ENCODE measurements at regions not wholly inside any gene's neighbourhood (a gene's known extent, or its start where the extent isn't known, plus 50 kb on each side); places are given as distances from the start of the nearest gene placed in this dataset.
"Not testable (repeated sequence)": the region's sequence is repeated elsewhere in the genome, so short reads cannot be mapped to it uniquely, and the experiment has no call there.

- Mint-ChIP-seq H3K4me3 (peak overlapping the region; percentile 16), H3K4me1 (ENCODE audit: low read depth) (peaks cover 14% of the 10 kb centered on the region), H3K36me3 (ENCODE audit: low read depth) (no peaks in the 10 kb centered on the region), H3K9me3 (peaks cover 6% of the 10 kb centered on the region), H3K27ac (no peak overlapping the region), H3K27me3 (ENCODE audit: insufficient read depth) (peaks cover 47% of the 10 kb centered on the region)
- no peak for DNase-seq (ENCODE audit: low spot score)
- intact Hi-C loops (cut with micrococcal nuclease): loop anchor here (10.0 kb wide), 3 partner anchors 100 to 1350 kb away; no protein-coding TSS in a partner anchor
These were observed 108.7 kb downstream of the GPX5 start for GRCh38 chr6:28634411-28634760.

- peaks cover 47% of the 10 kb centered on the region for H3K27me3 Mint-ChIP-seq (ENCODE audit: insufficient read depth)
- peaks cover 14% of the 10 kb centered on the region for H3K4me1 Mint-ChIP-seq (ENCODE audit: low read depth)
- peaks cover 6% of the 10 kb centered on the region for H3K9me3 Mint-ChIP-seq
- H3K36me3 Mint-ChIP-seq (ENCODE audit: low read depth): no peaks in the 10 kb centered on the region
- DNase-seq (ENCODE audit: low spot score): no peak
- H3K27ac Mint-ChIP-seq: peak overlapping the region; percentile 84
- intact Hi-C loops (cut with micrococcal nuclease): loop anchor here (5.0 to 10.0 kb wide), 5 partner anchors 47 to 1350 kb away; a partner anchor contains a TSS
- H3K4me3 Mint-ChIP-seq: peak overlapping the region; percentile 37
These were observed 109.3 kb downstream of the GPX5 start for GRCh38 chr6:28634761-28635546.

- Mint-ChIP-seq H3K27ac (peak overlapping the region; percentile 84), H3K36me3 (ENCODE audit: low read depth) (no peaks in the 10 kb centered on the region), H3K4me1 (ENCODE audit: low read depth) (peaks cover 14% of the 10 kb centered on the region), H3K27me3 (ENCODE audit: insufficient read depth) (peaks cover 45% of the 10 kb centered on the region), H3K9me3 (peaks cover 6% of the 10 kb centered on the region), H3K4me3 (peak overlapping the region; percentile 37)
- no peak for DNase-seq (ENCODE audit: low spot score)
- intact Hi-C loops (cut with micrococcal nuclease): loop anchor here (5.0 to 10.0 kb wide), 5 partner anchors 47 to 1351 kb away; a partner anchor contains a TSS
These were observed 110.0 kb downstream of the GPX5 start for GRCh38 chr6:28635547-28636158.

GRCh38 chr6:28638787-28639430 is 113.2 kb downstream of the GPX5 start:
- H3K27ac Mint-ChIP-seq: no peak overlapping the region
- peaks cover 6% of the 10 kb centered on the region for H3K9me3 Mint-ChIP-seq
- DNase-seq (ENCODE audit: low spot score): no peak
- H3K4me3 Mint-ChIP-seq: no peak overlapping the region
- H3K4me1 Mint-ChIP-seq (ENCODE audit: low read depth): peaks cover 14% of the 10 kb centered on the region
- H3K27me3 Mint-ChIP-seq (ENCODE audit: insufficient read depth): peaks cover 52% of the 10 kb centered on the region
- no peaks in the 10 kb centered on the region for H3K36me3 Mint-ChIP-seq (ENCODE audit: low read depth)
- intact Hi-C loops (cut with micrococcal nuclease): loop anchor here (5.0 to 10.0 kb wide), 5 partner anchors 43 to 1354 kb away; a partner anchor contains a TSS

GRCh38 chr6:28639445-28640290 is 114.0 kb downstream of the GPX5 start:
- not testable (repeated sequence) for H3K9me3 Mint-ChIP-seq; H3K4me1 Mint-ChIP-seq (ENCODE audit: low read depth); H3K36me3 Mint-ChIP-seq (ENCODE audit: low read depth); H3K4me3 Mint-ChIP-seq; H3K27ac Mint-ChIP-seq; DNase-seq (ENCODE audit: low spot score)
- intact Hi-C loops (cut with micrococcal nuclease): loop anchor here (5.0 to 10.0 kb wide), 6 partner anchors 43 to 1355 kb away; a partner anchor contains a TSS
- peaks cover 49% of the 10 kb centered on the region for H3K27me3 Mint-ChIP-seq (ENCODE audit: insufficient read depth)

GRCh38 chr6:28643017-28643740 is 117.5 kb downstream of the GPX5 start:
- Mint-ChIP-seq H3K27me3 (ENCODE audit: insufficient read depth) (peaks cover 28% of the 10 kb centered on the region), H3K36me3 (ENCODE audit: low read depth) (no peaks in the 10 kb centered on the region), H3K4me3 (no peak overlapping the region), H3K9me3 (no peaks in the 10 kb centered on the region), H3K4me1 (ENCODE audit: low read depth) (peaks cover 3% of the 10 kb centered on the region), H3K27ac (no peak overlapping the region)
- DNase-seq (ENCODE audit: low spot score): no peak
- intact Hi-C loops (cut with micrococcal nuclease): loop anchor here (10.0 kb wide), 1 partner anchor 168 kb away; no protein-coding TSS in a partner anchor

- intact Hi-C loops (cut with micrococcal nuclease): loop anchor here (10.0 kb wide), 1 partner anchor 172 kb away; no protein-coding TSS in a partner anchor
- Mint-ChIP-seq H3K27me3 (ENCODE audit: insufficient read depth) (peaks cover 46% of the 10 kb centered on the region), H3K4me3 (no peak overlapping the region), H3K4me1 (ENCODE audit: low read depth) (peaks cover 14% of the 10 kb centered on the region), H3K36me3 (ENCODE audit: low read depth) (no peaks in the 10 kb centered on the region), H3K27ac (no peak overlapping the region), H3K9me3 (no peaks in the 10 kb centered on the region)
- no peak for DNase-seq (ENCODE audit: low spot score)
These were observed 121.0 kb downstream of the GPX5 start for GRCh38 chr6:28646650-28647049.

GRCh38 chr6:28648035-28648877 is 122.6 kb downstream of the GPX5 start:
- peak; percentile 28 for DNase-seq (ENCODE audit: low spot score)
- Mint-ChIP-seq H3K27ac (peak overlapping the region; percentile 74), H3K9me3 (no peaks in the 10 kb centered on the region), H3K4me3 (peak overlapping the region; percentile 98), H3K36me3 (ENCODE audit: low read depth) (no peaks in the 10 kb centered on the region), H3K4me1 (ENCODE audit: low read depth) (peaks cover 14% of the 10 kb centered on the region), H3K27me3 (ENCODE audit: insufficient read depth) (peaks cover 44% of the 10 kb centered on the region)
- intact Hi-C loops (cut with micrococcal nuclease): loop anchor here (10.0 kb wide), 1 partner anchor 173 kb away; no protein-coding TSS in a partner anchor

GRCh38 chr6:28648878-28649375 is 123.2 kb downstream of the GPX5 start:
- Mint-ChIP-seq H3K9me3 (no peaks in the 10 kb centered on the region), H3K27ac (no peak overlapping the region), H3K4me1 (ENCODE audit: low read depth) (peaks cover 14% of the 10 kb centered on the region), H3K27me3 (ENCODE audit: insufficient read depth) (peaks cover 42% of the 10 kb centered on the region), H3K4me3 (peak overlapping the region; percentile 98), H3K36me3 (ENCODE audit: low read depth) (no peaks in the 10 kb centered on the region)
- intact Hi-C loops (cut with micrococcal nuclease): loop anchor here (10.0 kb wide), 1 partner anchor 174 kb away; no protein-coding TSS in a partner anchor
- DNase-seq (ENCODE audit: low spot score): no peak

- Mint-ChIP-seq H3K4me1 (ENCODE audit: low read depth) (peaks cover 14% of the 10 kb centered on the region), H3K27me3 (ENCODE audit: insufficient read depth) (peaks cover 48% of the 10 kb centered on the region), H3K36me3 (ENCODE audit: low read depth) (no peaks in the 10 kb centered on the region), H3K4me3 (no peak overlapping the region), H3K9me3 (no peaks in the 10 kb centered on the region), H3K27ac (no peak overlapping the region)
- DNase-seq (ENCODE audit: low spot score): no peak
- intact Hi-C loops (cut with micrococcal nuclease): loop anchor here (10.0 kb wide), 1 partner anchor 436 kb away; no protein-coding TSS in a partner anchor
These were observed 125.5 kb downstream of the GPX5 start for GRCh38 chr6:28651161-28651560.

- DNase-seq (ENCODE audit: low spot score): no peak
- peaks cover 60% of the 10 kb centered on the region for H3K27me3 Mint-ChIP-seq (ENCODE audit: insufficient read depth)
- peaks cover 25% of the 10 kb centered on the region for H3K4me1 Mint-ChIP-seq (ENCODE audit: low read depth)
- no peaks in the 10 kb centered on the region for H3K9me3 Mint-ChIP-seq
- H3K4me3 Mint-ChIP-seq: no peak overlapping the region
- H3K36me3 Mint-ChIP-seq (ENCODE audit: low read depth): no peaks in the 10 kb centered on the region
- H3K27ac Mint-ChIP-seq: no peak overlapping the region
- intact Hi-C loops (cut with micrococcal nuclease): loop anchor here (10.0 kb wide), 1 partner anchor 439 kb away; no protein-coding TSS in a partner anchor
These were observed 128.2 kb downstream of the GPX5 start for GRCh38 chr6:28653876-28654275.

Data from activated T-helper 1 cell treated with anti-CD3 and anti-CD28 coated beads, Interleukin-12 subunit alpha, Interleukin-12 subunit beta, Interleukin-2, Interleukin-4 antibody, amounts not matched to agents 30 ng/mL and 10 ng/mL and 1 ng/mL, durations not matched to agents 14 hours and 24 hours and 36 hours (primary cell).